ENCODE measurements at regions not wholly inside any gene's neighbourhood (a gene's known extent, or its start where the extent isn't known, plus 50 kb on each side); places are given as distances from the start of the nearest gene placed in this dataset.

DNA sequence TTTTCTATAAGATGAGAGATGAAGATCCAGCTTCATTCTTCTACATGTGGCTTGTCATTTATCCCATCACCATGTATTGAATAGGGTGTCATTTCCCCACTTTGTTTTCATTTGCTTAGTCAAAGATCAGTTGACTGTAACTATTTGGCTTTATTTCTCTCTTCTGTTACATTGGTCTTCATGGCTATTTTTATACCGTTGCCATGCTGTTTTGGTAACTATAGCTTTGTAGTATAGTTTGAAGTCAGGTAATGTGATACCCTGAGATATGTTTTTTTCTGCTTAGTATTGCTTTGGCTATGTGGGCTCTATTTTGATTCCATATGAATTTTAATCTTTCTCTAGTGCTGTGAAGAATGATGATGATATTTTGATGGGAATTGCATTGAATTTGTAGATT is 514.3 kb downstream of the GBA3 start:
- intact Hi-C loops (cut with DNase I), result no loop called here
- Histone ChIP-seq H3K9me3 (replicated peaks in 1 of 3) (no peaks in the 10 kb centered on the region), H3K4me3 (no peak overlapping the region), H3K27me3 (no peaks in the 10 kb centered on the region), H3K27ac (no peak overlapping the region), H3K4me1 (replicated peaks in 1 of 2) (no peaks in the 10 kb centered on the region), H3K36me3 (replicated peaks in 1 of 2) (no peaks in the 10 kb centered on the region)
- TF ChIP-seq, protein P1, sequence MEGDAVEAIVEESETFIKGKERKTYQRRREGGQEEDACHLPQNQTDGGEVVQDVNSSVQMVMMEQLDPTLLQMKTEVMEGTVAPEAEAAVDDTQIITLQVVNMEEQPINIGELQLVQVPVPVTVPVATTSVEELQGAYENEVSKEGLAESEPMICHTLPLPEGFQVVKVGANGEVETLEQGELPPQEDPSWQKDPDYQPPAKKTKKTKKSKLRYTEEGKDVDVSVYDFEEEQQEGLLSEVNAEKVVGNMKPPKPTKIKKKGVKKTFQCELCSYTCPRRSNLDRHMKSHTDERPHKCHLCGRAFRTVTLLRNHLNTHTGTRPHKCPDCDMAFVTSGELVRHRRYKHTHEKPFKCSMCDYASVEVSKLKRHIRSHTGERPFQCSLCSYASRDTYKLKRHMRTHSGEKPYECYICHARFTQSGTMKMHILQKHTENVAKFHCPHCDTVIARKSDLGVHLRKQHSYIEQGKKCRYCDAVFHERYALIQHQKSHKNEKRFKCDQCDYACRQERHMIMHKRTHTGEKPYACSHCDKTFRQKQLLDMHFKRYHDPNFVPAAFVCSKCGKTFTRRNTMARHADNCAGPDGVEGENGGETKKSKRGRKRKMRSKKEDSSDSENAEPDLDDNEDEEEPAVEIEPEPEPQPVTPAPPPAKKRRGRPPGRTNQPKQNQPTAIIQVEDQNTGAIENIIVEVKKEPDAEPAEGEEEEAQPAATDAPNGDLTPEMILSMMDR (IDR thresholded peaks at IDR 0.05), result no peak
- TF ChIP-seq POLR2A (IDR thresholded peaks at IDR 0.05), result no peak
- 83 to 100% (median 93%) methylated on average over 1 of the region's 1 CpG for WGBS, 4 donors
- DNase-seq, result no peak

DNA sequence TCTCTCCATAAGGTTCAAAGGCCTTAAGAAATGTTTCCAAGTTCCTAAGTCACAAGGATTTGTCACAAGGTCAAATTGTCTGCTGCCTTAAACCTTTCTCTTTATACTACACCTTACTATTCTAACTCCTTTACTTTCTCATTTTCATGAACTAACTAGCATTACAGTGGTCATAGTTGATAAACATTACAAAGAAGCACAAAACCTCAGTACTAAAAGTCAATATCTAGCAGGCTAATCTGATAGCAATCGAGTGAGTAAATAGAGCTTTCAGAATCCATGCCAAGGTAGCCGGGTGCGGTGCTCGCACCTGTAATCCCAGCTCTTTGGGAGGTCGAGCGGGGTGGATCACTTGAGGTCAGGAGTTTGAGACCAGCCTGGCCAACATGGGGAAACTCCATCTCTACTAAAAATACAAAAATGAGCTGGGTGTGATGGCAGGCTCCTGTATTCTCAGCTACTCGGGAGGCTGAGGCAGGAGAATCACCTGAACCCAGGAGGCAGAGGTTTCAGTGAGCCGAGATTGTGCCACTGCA is 510.0 kb downstream of the GBA3 start:
- Histone ChIP-seq H3K9me3 (replicated peaks in 1 of 3) (no peaks in the 10 kb centered on the region), H3K4me1 (replicated peaks in 1 of 2) (no peaks in the 10 kb centered on the region), H3K36me3 (replicated peaks in 1 of 2) (no peaks in the 10 kb centered on the region), H3K4me3 (no peak overlapping the region), H3K27ac (no peak overlapping the region), H3K27me3 (no peaks in the 10 kb centered on the region)
- no peak for DNase-seq
- intact Hi-C loops (cut with DNase I), result no loop called here
- 84 to 88% (median 87%) methylated on average over 8 of the region's 8 CpGs for WGBS, 4 donors
- TF ChIP-seq, protein P1 (IDR thresholded peaks at IDR 0.05), result no peak
- no peak for TF ChIP-seq POLR2A (IDR thresholded peaks at IDR 0.05)

DNA sequence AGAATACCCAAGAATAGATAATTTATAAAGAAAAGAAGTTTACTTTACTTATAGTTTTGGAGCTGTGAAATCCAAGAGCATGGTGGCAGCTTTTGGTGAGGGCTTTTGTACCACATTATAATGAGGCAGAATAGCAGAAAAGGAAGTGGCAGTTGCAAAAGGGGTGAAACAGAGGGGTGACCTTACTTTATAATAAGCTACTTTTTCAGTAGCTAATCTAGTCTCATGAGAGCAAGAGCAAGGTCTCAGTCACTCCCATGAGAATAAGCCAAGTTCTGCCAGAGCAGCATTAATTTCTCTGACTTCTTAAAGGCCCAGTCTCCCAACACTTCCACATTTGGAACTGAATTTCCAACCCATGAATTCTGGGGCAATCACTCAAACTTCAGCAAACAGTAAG is 502.0 kb downstream of the GBA3 start:
- intact Hi-C loops (cut with DNase I), result no loop called here
- TF ChIP-seq POLR2A (IDR thresholded peaks at IDR 0.05), result no peak
- TF ChIP-seq, protein P1 (IDR thresholded peaks at IDR 0.05), result no peak

DNA sequence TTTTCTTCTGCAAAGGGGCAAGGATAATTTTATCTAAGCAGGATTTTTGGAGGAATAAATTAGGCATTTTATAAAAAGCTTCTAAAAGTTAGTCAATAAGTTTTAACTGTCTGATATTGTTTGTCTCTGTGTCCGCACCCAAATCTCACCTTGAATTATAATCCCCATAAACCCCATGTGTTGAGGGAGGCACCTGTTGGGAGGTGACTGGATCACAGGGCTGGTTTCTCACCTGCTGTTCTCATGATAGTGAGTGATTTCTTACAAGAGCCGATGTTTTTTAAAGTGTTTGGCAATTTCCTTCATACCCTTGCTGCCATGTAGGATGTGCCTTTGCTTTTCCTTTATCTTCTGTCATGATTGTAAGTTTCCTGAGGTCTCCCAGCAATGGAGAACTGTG is 481.4 kb downstream of the GBA3 start:
- no peak for DNase-seq
- Histone ChIP-seq H3K9me3 (replicated peaks in 1 of 3) (no peaks in the 10 kb centered on the region), H3K36me3 (replicated peaks in 1 of 2) (no peaks in the 10 kb centered on the region), H3K27ac (no peak overlapping the region), H3K4me3 (no peak overlapping the region), H3K27me3 (no peaks in the 10 kb centered on the region), H3K4me1 (replicated peaks in 1 of 2) (no peaks in the 10 kb centered on the region)
- no peak for TF ChIP-seq POLR2A (IDR thresholded peaks at IDR 0.05)
- TF ChIP-seq, protein P1 (IDR thresholded peaks at IDR 0.05), result no peak
- WGBS, 4 donors, result 78 to 95% (median 92%) methylated on average over 2 of the region's 2 CpGs
- intact Hi-C loops (cut with DNase I), result no loop called here

More for the DNA sequence above, 502.0 kb downstream of the GBA3 start:
- no peaks in the 10 kb centered on the region for H3K27me3 ChIP-seq
- no peak for DNase-seq
- no peaks in the 10 kb centered on the region for H3K9me3 ChIP-seq (replicated peaks in 1 of 3)
- H3K4me3 ChIP-seq, result no peak overlapping the region
- no peaks in the 10 kb centered on the region for H3K4me1 ChIP-seq (replicated peaks in 1 of 2)
- no peaks in the 10 kb centered on the region for H3K36me3 ChIP-seq (replicated peaks in 1 of 2)
- H3K27ac ChIP-seq, result no peak overlapping the region
